B cell (primary cell): ENCODE measurements at regions not wholly inside any gene's neighbourhood (a gene's known extent, or its start where the extent isn't known, plus 50 kb on each side); places are given as distances from the start of the nearest gene placed in this dataset.

Experiments
- ATAC-seq: fragments of 200-7000 bp; cut with Tn5 transposase; one replicate; pipeline ENCODE4 v1.10.0; 2021; ENCODE audit warnings: low read depth, mild to moderate bottlenecking, moderate number of reproducible peaks, moderate library complexity
- CTCF ChIA-PET: fragments of 350-600 bp; sonication (Branson Sonifier 250); formaldehyde crosslinking; loops from one replicate; lab custom pipeline; 2021; ENCODE audit warnings: antibody characterized with exemption, inconsistent platforms; lab: Charles Lee
- POLR2A ChIA-PET: fragments of 350-600 bp; sonication (Branson Sonifier 250); formaldehyde crosslinking; loops from one replicate; lab custom pipeline; 2021; ENCODE audit warnings: antibody characterized with exemption; lab: Charles Lee
- DNase-seq: peaks from one replicate; pipeline ENCODE4 v3.0.0; 2013
- H2AFZ ChIP-seq: 2 replicates; pipeline ENCODE4 v1.6.1; 2012; ENCODE audit warnings: mild to moderate bottlenecking, low read depth, low read length; ENCODE audit not compliant: insufficient read depth, poor library complexity, severe bottlenecking
- H3K27ac ChIP-seq, 2 donors: 1 replicate in 1 of 2; 2 replicates in 1 of 2; pipeline ENCODE4 v1.5.1; 2012 to 2013; ENCODE audit warnings: low read length in 2 of 2, mild to moderate bottlenecking in 2 of 2, moderate library complexity in 1 of 2
- H3K27me3 ChIP-seq, 4 experiments: fragments of 200-600 bp in 1 of 4; sonication (generic) in 1 of 4; replicated peaks in 1 of 4; 1 replicate in 2 of 4; 2 replicates in 2 of 4; pipeline versions ENCODE4 v1.6.1 to v1.7.0; 2013 to 2016; ENCODE audit warnings: low read length in 3 of 4, mild to moderate bottlenecking in 2 of 4, mixed read lengths in 1 of 4, moderate library complexity in 1 of 4; ENCODE audit not compliant: insufficient read depth in 4 of 4, control insufficient read depth in 3 of 4; ENCODE audit errors: control extremely low read depth in 1 of 4
- H3K36me3 ChIP-seq, 2 experiments: replicated peaks in 1 of 2; 1 replicate in 1 of 2; 2 replicates in 1 of 2; pipeline versions ENCODE4 v1.6.1 to v1.7.1; 2013; ENCODE audit warnings: low read length in 1 of 2; ENCODE audit not compliant: insufficient read depth in 2 of 2, control insufficient read depth in 1 of 2; ENCODE audit errors: control extremely low read depth in 1 of 2, extremely low read depth in 1 of 2
- H3K4me1 ChIP-seq, 2 donors: fragments of 200-600 bp in 1 of 2; sonication (generic) in 1 of 2; 1 replicate in 1 of 2; 2 replicates in 1 of 2; pipeline versions ENCODE4 v1.5.1 to v1.6.1; 2013 to 2017; ENCODE audit warnings: low read length in 2 of 2; ENCODE audit not compliant: control insufficient read depth in 2 of 2, insufficient read depth in 2 of 2
- H3K4me2 ChIP-seq: replicated peaks from 2 replicates; pipeline ENCODE3; 2012; ENCODE audit warnings: mild to moderate bottlenecking, low read depth, low read length; ENCODE audit not compliant: poor library complexity, severe bottlenecking
- H3K4me3 ChIP-seq, 5 experiments: fragments of 200-600 bp in 1 of 5; sonication (generic) in 1 of 5; 1 replicate in 3 of 5; 2 replicates in 2 of 5; pipeline versions ENCODE4 v1.5.1 to v1.7.0; 2011 to 2016; ENCODE audit warnings: low read length in 4 of 5, mild to moderate bottlenecking in 4 of 5, low read depth in 2 of 5, control low read depth in 1 of 5, moderate library complexity in 1 of 5; ENCODE audit not compliant: insufficient read depth in 1 of 5; ENCODE audit errors: control extremely low read depth in 1 of 5, extremely low read depth in 1 of 5
- H3K79me2 ChIP-seq: fragments of 200-600 bp; sonication (generic); one replicate; pipeline ENCODE4 v1.6.0; 2016; ENCODE audit warnings: low read length; ENCODE audit not compliant: control insufficient read depth, insufficient read depth
- H3K9ac ChIP-seq: fragments of 200-600 bp; sonication (generic); 2 replicates; pipeline ENCODE4 v1.6.1; 2017; ENCODE audit warnings: mild to moderate bottlenecking, low read length, moderate library complexity
- H3K9me3 ChIP-seq, 3 donors: one replicate each; pipeline versions ENCODE4 v1.6.1 to v1.7.1; 2013; ENCODE audit warnings: low read length in 2 of 3; ENCODE audit not compliant: control insufficient read depth in 2 of 3, insufficient read depth in 1 of 3; ENCODE audit errors: control extremely low read depth in 1 of 3
- H4K20me1 ChIP-seq: 2 replicates; pipeline ENCODE4 v1.6.0; 2012; ENCODE audit warnings: mild to moderate bottlenecking, low read length; ENCODE audit not compliant: insufficient read depth, control insufficient read depth, poor library complexity, severe bottlenecking
- H3K27ac Mint-ChIP-seq: one replicate; pipeline ENCODE4 v1.8.0; 2021; ENCODE audit warnings: mixed read lengths
- H3K27me3 Mint-ChIP-seq: one replicate; pipeline ENCODE4 v1.8.0; 2021; ENCODE audit warnings: mixed read lengths
- H3K4me1 Mint-ChIP-seq: one replicate; pipeline ENCODE4 v1.8.0; 2021; ENCODE audit warnings: mixed read lengths
- H3K4me3 Mint-ChIP-seq: one replicate; pipeline ENCODE4 v1.8.0; 2021; ENCODE audit warnings: mixed read lengths
- H3K9me3 Mint-ChIP-seq: one replicate; pipeline ENCODE4 v1.8.0; 2022; ENCODE audit warnings: mixed read lengths; ENCODE audit not compliant: insufficient read depth
- CTCF ChIP-seq: fragments of 200-600 bp; IDR thresholded peaks from one replicate; pipeline ENCODE4 v1.8.0; 2022; ENCODE audit warnings: antibody characterized with exemption, mild to moderate bottlenecking
- EZH2 ChIP-seq: IDR thresholded peaks from 2 replicates; pipeline ENCODE4 v1.6.1; 2012; ENCODE audit warnings: borderline replicate concordance, low read depth, mild to moderate bottlenecking, moderate library complexity, low read length; ENCODE audit not compliant: insufficient read depth, poor library complexity, severe bottlenecking
- WGBS: methylation state at CpG from one replicate; pipeline ENCODE4 v1.1.5; 2013; ENCODE audit warnings: missing lambda C conversion rate; ENCODE audit not compliant: insufficient coverage; 5-methylcytosine and 5-hydroxymethylcytosine counted together
- intact Hi-C: fragments of 100-400 bp; cut with micrococcal nuclease; formaldehyde crosslinking; loops from one replicate; pipeline ENCODE4 v1.10.0; 2022

GRCh38 chr10:85193796-85194195 is 865.4 kb downstream of the CCSER2 start:
- H3K9me3 Mint-ChIP-seq = no peaks in the 10 kb centered on the region
- H2AFZ ChIP-seq = no peak overlapping the region
- ChIA-PET CTCF (no interaction called here), POLR2A (no interaction called here)
- no peaks in the 10 kb centered on the region for H3K27me3 Mint-ChIP-seq
- intact Hi-C loops = no loop called here
- no peak overlapping the region for H3K4me3 Mint-ChIP-seq
- H3K27me3 ChIP-seq = no peaks in the 10 kb centered on the region
- DNase-seq (no peak), ATAC-seq (no peak)
- no peak for TF ChIP-seq CTCF
- H3K9ac ChIP-seq = no peak overlapping the region
- no peaks in the 10 kb centered on the region for H4K20me1 ChIP-seq
- H3K4me2 ChIP-seq = no peak overlapping the region
- H3K9me3 ChIP-seq = no peaks in the 10 kb centered on the region
- no peak overlapping the region for H3K27ac Mint-ChIP-seq
- no peak overlapping the region for H3K27ac ChIP-seq
- H3K79me2 ChIP-seq = no peaks in the 10 kb centered on the region
- no peaks in the 10 kb centered on the region for H3K36me3 ChIP-seq
- H3K4me1 Mint-ChIP-seq = no peaks in the 10 kb centered on the region
- H3K4me3 ChIP-seq = no peak overlapping the region
- H3K4me1 ChIP-seq = no peaks in the 10 kb centered on the region
- 57% methylated on average over 1 of the region's 3 CpGs for WGBS

- H3K4me1 ChIP-seq = no peaks in the 10 kb centered on the region
- TF ChIP-seq EZH2 (no peak), CTCF (no peak)
- POLR2A ChIA-PET = no interaction called here
- H3K9me3 ChIP-seq = no peaks in the 10 kb centered on the region
- CTCF ChIA-PET = no interaction called here
- no peak for DNase-seq
- Mint-ChIP-seq H3K27ac (no peak overlapping the region), H3K9me3 (no peaks in the 10 kb centered on the region), H3K27me3 (no peaks in the 10 kb centered on the region), H3K4me3 (no peak overlapping the region), H3K4me1 (no peaks in the 10 kb centered on the region)
- intact Hi-C loops = no loop called here
- H3K4me3 ChIP-seq = no peak overlapping the region
- H3K27ac ChIP-seq = no peak overlapping the region
- H2AFZ ChIP-seq = no peak overlapping the region
- no peaks in the 10 kb centered on the region for H3K27me3 ChIP-seq
- no peaks in the 10 kb centered on the region for H3K36me3 ChIP-seq
- no peak overlapping the region for H3K9ac ChIP-seq
- H3K4me2 ChIP-seq = no peak overlapping the region
- no peaks in the 10 kb centered on the region for H3K79me2 ChIP-seq
- no CpG with 5 or more reads among the region's 1 CpG for WGBS
- ATAC-seq = no peak
- H4K20me1 ChIP-seq = no peaks in the 10 kb centered on the region
Measured at GRCh38 chr10:85194706-85195105, 866.3 kb downstream of the CCSER2 start.
